Fibroblast of lung (primary cell): ENCODE measurements at regions not wholly inside any gene's neighbourhood (a gene's known extent, or its start where the extent isn't known, plus 50 kb on each side); places are given as distances from the start of the nearest gene placed in this dataset.
"Not testable (repeated sequence)": the region's sequence is repeated elsewhere in the genome, so short reads cannot be mapped to it uniquely, and the experiment has no call there.

Experiments
- DNase-seq, 2 donors: peaks; one replicate each; pipeline versions ENCODE4 v3.0.0 to v3.0.0-alpha.2; 2010; ENCODE audit warnings: low read depth in 2 of 2
- H2AFZ ChIP-seq: 2 replicates; pipeline ENCODE4 v1.5.1; 2012; ENCODE audit warnings: low read length, control low read depth, inconsistent platforms
- H3K27ac ChIP-seq: 2 replicates; pipeline ENCODE4 v1.5.1; 2011; ENCODE audit warnings: low read length, control low read depth; ENCODE audit not compliant: insufficient read depth
- H3K27me3 ChIP-seq: 2 replicates; pipeline ENCODE4 v1.5.1; 2011; ENCODE audit warnings: mild to moderate bottlenecking, low read length; ENCODE audit not compliant: control insufficient read depth, insufficient read depth
- H3K36me3 ChIP-seq: 2 replicates; pipeline ENCODE4 v1.5.1; 2011; ENCODE audit warnings: low read length; ENCODE audit not compliant: control insufficient read depth, insufficient read depth
- H3K4me1 ChIP-seq: 2 replicates; pipeline ENCODE4 v1.5.1; 2011; ENCODE audit warnings: low read length; ENCODE audit not compliant: control insufficient read depth, insufficient read depth; ENCODE audit errors: extremely low read depth
- H3K4me2 ChIP-seq: 2 replicates; pipeline ENCODE4 v1.5.1; 2011; ENCODE audit warnings: low read length, control low read depth; ENCODE audit not compliant: insufficient read depth; ENCODE audit errors: extremely low read depth
- H3K4me3 ChIP-seq, 4 experiments: fragments of 200-600 bp in 1 of 4; sonication (generic) in 1 of 4; replicated peaks in 1 of 4; 2 replicates each; pipeline ENCODE4 v1.5.1; 2011 to 2016; ENCODE audit warnings: low read length in 4 of 4, low read depth in 3 of 4, mild to moderate bottlenecking in 3 of 4, control low read depth in 2 of 4, inconsistent platforms in 1 of 4, mixed read lengths in 1 of 4; ENCODE audit not compliant: insufficient read depth in 1 of 4; ENCODE audit errors: control extremely low read depth in 1 of 4
- H3K79me2 ChIP-seq: 2 replicates; pipeline ENCODE4 v1.5.1; 2012; ENCODE audit warnings: mild to moderate bottlenecking, low read length, inconsistent platforms; ENCODE audit not compliant: control insufficient read depth, insufficient read depth
- H3K9ac ChIP-seq: 2 replicates; pipeline ENCODE4 v1.5.1; 2011; ENCODE audit warnings: mild to moderate bottlenecking, low read length, control low read depth; ENCODE audit not compliant: insufficient read depth
- H3K9me3 ChIP-seq: 2 replicates; pipeline ENCODE4 v1.5.1; 2012; ENCODE audit warnings: low read depth, low read length; ENCODE audit not compliant: control insufficient read depth, insufficient read depth
- H4K20me1 ChIP-seq: 2 replicates; pipeline ENCODE4 v1.5.1; 2011; ENCODE audit warnings: low read length; ENCODE audit not compliant: control insufficient read depth, insufficient read depth; ENCODE audit errors: extremely low read depth
- EZH2 ChIP-seq: IDR thresholded peaks from 2 replicates; pipeline ENCODE4 v1.5.1; 2012; ENCODE audit warnings: low read length, control low read depth, mild to moderate bottlenecking; ENCODE audit errors: missing control alignments
- TF ChIP-seq, protein P1 (sequence below), 2 donors: IDR thresholded peaks in 1 of 2; conservative IDR thresholded peaks in 1 of 2; 1 replicate in 1 of 2; 2 replicates in 1 of 2; pipeline ENCODE4 v1.5.1; 2011 to 2012; ENCODE audit warnings: low read length in 2 of 2, control low read depth in 1 of 2, inconsistent platforms in 1 of 2, low read depth in 1 of 2, mild to moderate bottlenecking in 1 of 2

DNA sequence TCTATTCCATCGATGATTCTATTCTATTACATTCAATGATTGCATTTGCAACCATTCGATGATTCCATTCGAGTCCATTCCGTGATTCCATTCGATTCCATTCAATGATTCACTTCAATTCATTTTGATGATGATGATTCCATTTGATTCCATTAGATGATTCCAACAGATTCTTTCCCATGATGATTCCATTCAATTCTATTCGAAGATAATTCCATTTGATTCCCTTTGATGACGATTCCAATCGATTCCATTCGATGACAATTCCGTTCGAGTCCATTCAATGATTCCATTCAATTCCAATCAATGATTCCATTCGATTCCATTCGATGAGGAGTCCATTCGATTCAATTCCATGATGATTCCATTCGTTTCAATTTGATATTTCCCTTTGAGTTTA, 1088.8 kb downstream of the RPIA start:
- H3K4me3 ChIP-seq = no peak overlapping the region

DNA sequence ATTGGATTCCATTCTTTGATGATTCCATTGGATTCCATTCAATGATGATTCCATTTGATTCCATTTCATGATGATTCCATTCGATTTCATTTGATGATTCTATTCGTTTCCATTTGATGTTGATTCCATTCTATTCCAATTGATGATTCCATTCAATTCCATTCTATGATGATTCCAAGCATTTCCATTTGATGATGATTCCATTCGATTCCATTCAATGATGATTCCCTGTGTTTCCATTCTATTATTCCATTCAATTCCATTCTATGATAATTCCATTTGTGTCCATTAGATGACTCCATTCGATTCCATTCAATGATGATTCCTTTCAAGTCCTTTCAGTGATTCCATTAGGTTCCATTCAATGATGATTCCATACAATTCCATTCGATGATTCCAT, 1090.5 kb downstream of the RPIA start:
- Histone ChIP-seq H3K27me3 (no peaks in the 10 kb centered on the region), H3K27ac (no peak overlapping the region), H2AFZ (no peak overlapping the region), H3K36me3 (no peaks in the 10 kb centered on the region), H4K20me1 (no peaks in the 10 kb centered on the region), H3K79me2 (no peaks in the 10 kb centered on the region), H3K4me2 (no peak overlapping the region), H3K9ac (no peak overlapping the region), H3K4me3 (no peak overlapping the region), H3K4me1 (no peaks in the 10 kb centered on the region), H3K9me3 (peaks cover 1% of the 10 kb centered on the region)
- DNase-seq = no peak
- TF ChIP-seq, protein P1, sequence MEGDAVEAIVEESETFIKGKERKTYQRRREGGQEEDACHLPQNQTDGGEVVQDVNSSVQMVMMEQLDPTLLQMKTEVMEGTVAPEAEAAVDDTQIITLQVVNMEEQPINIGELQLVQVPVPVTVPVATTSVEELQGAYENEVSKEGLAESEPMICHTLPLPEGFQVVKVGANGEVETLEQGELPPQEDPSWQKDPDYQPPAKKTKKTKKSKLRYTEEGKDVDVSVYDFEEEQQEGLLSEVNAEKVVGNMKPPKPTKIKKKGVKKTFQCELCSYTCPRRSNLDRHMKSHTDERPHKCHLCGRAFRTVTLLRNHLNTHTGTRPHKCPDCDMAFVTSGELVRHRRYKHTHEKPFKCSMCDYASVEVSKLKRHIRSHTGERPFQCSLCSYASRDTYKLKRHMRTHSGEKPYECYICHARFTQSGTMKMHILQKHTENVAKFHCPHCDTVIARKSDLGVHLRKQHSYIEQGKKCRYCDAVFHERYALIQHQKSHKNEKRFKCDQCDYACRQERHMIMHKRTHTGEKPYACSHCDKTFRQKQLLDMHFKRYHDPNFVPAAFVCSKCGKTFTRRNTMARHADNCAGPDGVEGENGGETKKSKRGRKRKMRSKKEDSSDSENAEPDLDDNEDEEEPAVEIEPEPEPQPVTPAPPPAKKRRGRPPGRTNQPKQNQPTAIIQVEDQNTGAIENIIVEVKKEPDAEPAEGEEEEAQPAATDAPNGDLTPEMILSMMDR (conservative IDR thresholded peaks at IDR 0.05 in 1 of 2, IDR thresholded peaks at IDR 0.05 in 1 of 2; ENCODE audit: low read depth in 1 of 2, low read length in 2 of 2) = no peak
- no peak for TF ChIP-seq EZH2

More for the DNA sequence above, 1088.8 kb downstream of the RPIA start:
- Histone ChIP-seq H3K27ac (no peak overlapping the region), H3K9ac (no peak overlapping the region), H3K79me2 (no peaks in the 10 kb centered on the region), H3K36me3 (no peaks in the 10 kb centered on the region), H2AFZ (no peak overlapping the region), H3K4me2 (no peak overlapping the region), H3K4me1 (no peaks in the 10 kb centered on the region), H4K20me1 (no peaks in the 10 kb centered on the region), H3K27me3 (no peaks in the 10 kb centered on the region), H3K9me3 (peaks cover 4% of the 10 kb centered on the region)
- no peak for DNase-seq
- TF ChIP-seq, protein P1 (conservative IDR thresholded peaks at IDR 0.05 in 1 of 2, IDR thresholded peaks at IDR 0.05 in 1 of 2; ENCODE audit: low read depth in 1 of 2, low read length in 2 of 2) = no peak
- no peak for TF ChIP-seq EZH2

DNA sequence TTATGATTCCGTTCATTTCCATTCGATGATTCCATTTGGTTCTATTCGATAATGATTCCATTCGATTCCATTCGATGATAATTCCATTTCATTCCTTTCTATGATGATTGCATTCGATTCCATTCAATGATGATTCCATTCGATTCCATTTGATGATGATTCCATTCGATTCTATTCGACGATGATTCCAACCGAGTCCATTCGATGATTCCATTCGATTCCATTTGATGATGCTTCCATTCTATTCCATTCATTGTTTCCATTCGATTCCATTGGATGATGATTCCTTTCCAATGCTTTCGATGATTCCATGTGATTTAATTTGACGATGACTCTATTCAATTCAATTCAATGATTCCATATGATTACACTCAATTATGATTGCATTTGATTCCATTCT, 1093.5 kb downstream of the RPIA start:
- no peaks in the 10 kb centered on the region for H4K20me1 ChIP-seq
- H2AFZ ChIP-seq = no peak overlapping the region
- H3K27ac ChIP-seq = no peak overlapping the region
- H3K4me1 ChIP-seq = no peaks in the 10 kb centered on the region
- H3K4me2 ChIP-seq = no peak overlapping the region
- TF ChIP-seq, protein P1 (conservative IDR thresholded peaks at IDR 0.05 in 1 of 2, IDR thresholded peaks at IDR 0.05 in 1 of 2; ENCODE audit: low read depth in 1 of 2, low read length in 2 of 2) = no peak
- no peak for TF ChIP-seq EZH2
- no peaks in the 10 kb centered on the region for H3K27me3 ChIP-seq
- no peak for DNase-seq
- H3K79me2 ChIP-seq = no peaks in the 10 kb centered on the region
- H3K9ac ChIP-seq = no peak overlapping the region
- H3K4me3 ChIP-seq = no peak overlapping the region
- H3K36me3 ChIP-seq = no peaks in the 10 kb centered on the region
- peaks cover 7% of the 10 kb centered on the region for H3K9me3 ChIP-seq

DNA sequence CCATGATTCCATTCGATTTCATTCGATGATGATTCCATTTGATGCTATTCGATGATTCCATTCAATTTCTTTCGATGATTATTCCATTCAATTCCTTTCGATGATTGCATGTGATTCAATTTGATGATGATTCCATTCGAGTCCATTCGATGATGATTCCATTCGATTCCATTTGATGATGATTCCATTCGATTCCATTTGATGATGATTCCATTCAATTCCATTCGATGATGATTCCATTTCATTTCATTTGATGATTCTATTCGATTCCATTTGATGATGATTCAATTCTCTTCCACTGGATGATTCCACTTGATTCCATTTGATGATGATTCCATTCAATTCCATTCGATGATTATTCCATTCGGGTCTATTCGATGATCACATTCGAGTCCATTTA, 1094.1 kb downstream of the RPIA start:
- not testable (repeated sequence) for H3K4me2 ChIP-seq, H3K79me2 ChIP-seq, H2AFZ ChIP-seq, H3K27ac ChIP-seq, H3K36me3 ChIP-seq, H3K4me1 ChIP-seq, DNase-seq, H3K27me3 ChIP-seq, H4K20me1 ChIP-seq, H3K9me3 ChIP-seq, H3K4me3 ChIP-seq, H3K9ac ChIP-seq

DNA sequence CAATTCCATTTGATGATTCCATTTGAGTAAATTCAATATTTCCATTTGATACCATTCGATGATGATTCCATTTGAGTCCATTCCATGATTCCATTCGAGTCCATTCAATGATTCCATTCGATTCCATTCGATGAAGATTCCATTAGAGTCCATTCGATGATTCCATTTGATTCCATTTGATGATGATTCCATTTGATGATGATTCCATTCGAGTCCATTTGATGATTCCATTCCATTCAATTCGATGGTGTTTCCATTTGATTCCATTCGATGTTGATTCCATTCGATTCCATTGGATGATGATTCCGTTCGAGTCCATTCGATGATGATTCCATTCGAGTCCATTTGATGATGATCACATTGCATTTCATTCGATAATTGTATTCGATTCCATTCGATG, 1095.2 kb downstream of the RPIA start:
- DNase-seq, H3K27ac ChIP-seq, H4K20me1 ChIP-seq, H3K27me3 ChIP-seq, H3K4me2 ChIP-seq, H3K9ac ChIP-seq, H3K4me3 ChIP-seq, H2AFZ ChIP-seq, H3K9me3 ChIP-seq, H3K79me2 ChIP-seq, H3K36me3 ChIP-seq, H3K4me1 ChIP-seq: not testable (repeated sequence)
